Small intestine (tissue), 7 donors: ENCODE measurements at regions not wholly inside any gene's neighbourhood (a gene's known extent, or its start where the extent isn't known, plus 50 kb on each side); places are given as distances from the start of the nearest gene placed in this dataset.

Source experiments
- DNase-seq, 2 donors: peaks; one replicate each; pipeline versions ENCODE4 v3.0.0 to v3.0.0-alpha.2; 2013
- FAIRE-seq: peaks from 2 replicates; lab custom pipeline; 2012; peaks lifted over from hg19 to GRCh38; lab: Jason Lieb, UNC
- H3K27ac ChIP-seq, 3 donors: one replicate each; pipeline ENCODE4 v1.5.1; 2013; ENCODE audit warnings: low read length in 2 of 3, mild to moderate bottlenecking in 2 of 3, control low read depth in 1 of 3, inconsistent platforms in 1 of 3, low read depth in 1 of 3, moderate library complexity in 1 of 3
- H3K27me3 ChIP-seq, 3 donors: one replicate each; pipeline ENCODE4 v1.6.1; 2013; ENCODE audit warnings: low read length in 3 of 3, inconsistent platforms in 1 of 3; ENCODE audit not compliant: control insufficient read depth in 3 of 3, insufficient read depth in 3 of 3
- H3K36me3 ChIP-seq, 3 donors: one replicate each; pipeline ENCODE4 v1.6.1; 2013; ENCODE audit warnings: low read length in 3 of 3, inconsistent platforms in 1 of 3, low read depth in 1 of 3, mild to moderate bottlenecking in 1 of 3, moderate library complexity in 1 of 3; ENCODE audit not compliant: control insufficient read depth in 3 of 3, insufficient read depth in 2 of 3
- H3K4me1 ChIP-seq, 3 donors: one replicate each; pipeline ENCODE4 v1.6.1; 2013; ENCODE audit warnings: low read length in 2 of 3, inconsistent platforms in 1 of 3, low read depth in 1 of 3, mild to moderate bottlenecking in 1 of 3, moderate library complexity in 1 of 3; ENCODE audit not compliant: control insufficient read depth in 3 of 3, insufficient read depth in 2 of 3
- H3K4me3 ChIP-seq, 3 donors: one replicate each; pipeline ENCODE4 v1.5.1; 2013; ENCODE audit warnings: low read length in 3 of 3, control low read depth in 1 of 3, inconsistent platforms in 1 of 3, low read depth in 1 of 3, mild to moderate bottlenecking in 1 of 3, moderate library complexity in 1 of 3
- H3K9me3 ChIP-seq, 2 donors: one replicate each; pipeline ENCODE4 v1.6.1; 2013; ENCODE audit warnings: low read depth in 1 of 2, low read length in 1 of 2; ENCODE audit not compliant: control insufficient read depth in 2 of 2, insufficient read depth in 1 of 2
- WGBS, 3 donors: extraction: QIAGEN DNeasy Blood & Tissue Kit; methylation state at CpG; one replicate each; pipeline ENCODE4 v1.1.7; 2013; 5-methylcytosine and 5-hydroxymethylcytosine counted together
- donor health status: healthy with polysubstance abuse.
- donor health status: control.
- donor health status: control.
- donor health status: Bipolar disorder and iron deficiency.
- donor health status: healthy.

- no peak overlapping the region for H3K4me3 ChIP-seq
- H3K36me3 ChIP-seq: no peaks in the 10 kb centered on the region
- no peaks in the 10 kb centered on the region for H3K27me3 ChIP-seq
- DNase-seq: no peak
- no peak overlapping the region for H3K27ac ChIP-seq
- WGBS, 3 donors: 57 to 69% (median 58%) methylated on average over 3 of the region's 3 CpGs
- no peak for FAIRE-seq
- no peaks in the 10 kb centered on the region for H3K4me1 ChIP-seq
- no peaks in the 10 kb centered on the region for H3K9me3 ChIP-seq
Observed at GRCh38 chr5:165139721-165140120, 1634.3 kb downstream of the MAT2B start.

DNA sequence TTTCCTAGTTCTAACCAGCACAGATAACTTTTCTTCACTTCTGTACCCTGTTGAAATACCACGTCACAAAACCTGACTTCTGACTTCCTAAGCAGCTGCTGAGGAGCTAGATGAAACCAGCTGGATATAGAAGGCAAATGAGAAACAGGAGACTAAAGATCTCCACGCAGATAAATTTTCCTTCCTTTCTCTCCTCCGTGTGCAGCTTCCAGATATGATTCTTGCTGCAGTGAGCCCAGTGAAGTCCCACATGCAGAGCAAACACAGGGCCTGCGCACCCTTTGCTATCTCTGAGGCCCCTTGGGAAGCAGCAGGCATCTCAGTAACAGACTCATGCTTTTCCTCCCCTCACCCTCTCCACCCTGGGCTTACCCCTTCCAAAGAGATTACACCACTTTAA lies 1638.3 kb downstream of the MAT2B start:
- Histone ChIP-seq H3K27me3 (no peaks in the 10 kb centered on the region), H3K36me3 (no peaks in the 10 kb centered on the region), H3K4me3 (no peak overlapping the region), H3K9me3 (no peaks in the 10 kb centered on the region), H3K4me1 (no peaks in the 10 kb centered on the region), H3K27ac (no peak overlapping the region)
- 31 to 34% (median 34%) methylated on average over 4 of the region's 4 CpGs for WGBS, 3 donors
- DNase-seq (no peak), FAIRE-seq (no peak)

GRCh38 chr5:165149431-165149830 lies 1644.0 kb downstream of the MAT2B start:
- Histone ChIP-seq H3K9me3 (no peaks in the 10 kb centered on the region), H3K4me1 (no peaks in the 10 kb centered on the region), H3K27me3 (no peaks in the 10 kb centered on the region), H3K36me3 (no peaks in the 10 kb centered on the region), H3K27ac (no peak overlapping the region), H3K4me3 (no peak overlapping the region)
- DNase-seq: no peak
- 33 to 72% (median 41%) methylated on average over 1 of the region's 1 CpG for WGBS, 3 donors
- FAIRE-seq: no peak

DNA sequence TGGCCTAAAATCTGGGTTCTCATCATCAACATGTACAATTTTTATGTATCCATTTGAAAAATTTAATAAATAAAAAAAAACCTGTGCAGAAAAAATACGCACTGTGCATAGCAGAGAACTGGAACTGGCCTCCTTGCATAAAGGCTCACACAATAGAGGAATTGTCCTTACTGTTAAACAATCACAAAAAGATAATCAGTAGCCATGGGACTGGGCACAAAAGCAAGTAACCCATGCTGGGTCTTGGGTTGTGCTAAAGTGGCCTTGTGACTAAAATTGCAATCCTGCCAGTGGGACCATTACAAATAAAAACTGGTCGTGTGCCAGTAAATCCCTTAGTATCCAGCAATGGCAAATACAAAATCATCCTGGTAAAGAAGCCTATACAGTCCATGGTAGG lies 1646.6 kb downstream of the MAT2B start:
- Histone ChIP-seq H3K4me3 (no peak overlapping the region), H3K4me1 (no peaks in the 10 kb centered on the region), H3K27ac (no peak overlapping the region), H3K36me3 (no peaks in the 10 kb centered on the region), H3K9me3 (no peaks in the 10 kb centered on the region), H3K27me3 (no peaks in the 10 kb centered on the region)
- no peak for DNase-seq
- 57 to 70% (median 66%) methylated on average over 2 of the region's 2 CpGs for WGBS, 3 donors
- FAIRE-seq: no peak

DNA sequence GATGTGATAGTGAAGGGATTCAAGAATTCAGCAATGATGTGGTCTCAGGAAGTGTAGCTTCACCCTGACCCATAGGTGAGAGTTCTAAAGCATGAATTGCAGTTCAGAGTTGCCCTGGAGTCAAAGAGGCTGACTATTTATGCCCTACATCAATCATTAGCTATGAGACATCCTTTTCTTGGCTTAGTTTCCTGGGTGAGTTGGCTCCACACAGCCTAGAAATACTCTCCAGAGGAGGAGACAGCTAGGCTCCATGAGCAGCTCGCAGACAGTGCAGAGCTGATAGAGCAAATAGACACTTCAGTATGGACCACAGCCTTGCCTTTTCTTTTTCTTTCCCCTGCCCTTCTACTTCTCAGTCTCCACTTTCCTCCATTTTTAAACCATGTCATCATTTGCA lies 1651.8 kb downstream of the MAT2B start:
- H3K4me1 ChIP-seq: no peaks in the 10 kb centered on the region
- no peak for FAIRE-seq

DNA sequence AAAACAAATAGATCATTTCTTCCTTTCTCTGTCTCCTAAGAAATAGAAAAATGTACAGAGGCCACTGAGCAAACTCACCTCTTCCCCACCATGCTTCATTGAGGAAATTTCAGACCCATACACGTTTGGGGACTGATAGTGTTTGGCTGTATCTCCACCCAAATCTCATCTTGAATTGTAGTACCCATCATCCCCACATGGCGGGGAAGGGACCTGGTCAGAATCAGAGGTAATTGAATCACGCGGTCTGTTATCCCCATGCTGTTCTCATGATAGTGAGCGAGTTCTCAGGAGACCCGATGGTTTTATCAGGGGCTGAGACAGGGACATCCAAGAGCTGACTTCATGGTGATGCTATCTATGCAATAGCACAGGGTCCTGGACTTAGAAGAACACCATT lies 1655.8 kb downstream of the MAT2B start:
- WGBS, 3 donors: 79 to 88% (median 84%) methylated on average over 6 of the region's 6 CpGs
- FAIRE-seq: no peak

More for the DNA sequence above, 1651.8 kb downstream of the MAT2B start:
- no peaks in the 10 kb centered on the region for H3K27me3 ChIP-seq
- no peak overlapping the region for H3K27ac ChIP-seq
- DNase-seq: no peak
- no peaks in the 10 kb centered on the region for H3K9me3 ChIP-seq
- no peaks in the 10 kb centered on the region for H3K36me3 ChIP-seq
- no peak overlapping the region for H3K4me3 ChIP-seq
- 58 to 74% (median 63%) methylated on average over 1 of the region's 1 CpG for WGBS, 3 donors

DNA sequence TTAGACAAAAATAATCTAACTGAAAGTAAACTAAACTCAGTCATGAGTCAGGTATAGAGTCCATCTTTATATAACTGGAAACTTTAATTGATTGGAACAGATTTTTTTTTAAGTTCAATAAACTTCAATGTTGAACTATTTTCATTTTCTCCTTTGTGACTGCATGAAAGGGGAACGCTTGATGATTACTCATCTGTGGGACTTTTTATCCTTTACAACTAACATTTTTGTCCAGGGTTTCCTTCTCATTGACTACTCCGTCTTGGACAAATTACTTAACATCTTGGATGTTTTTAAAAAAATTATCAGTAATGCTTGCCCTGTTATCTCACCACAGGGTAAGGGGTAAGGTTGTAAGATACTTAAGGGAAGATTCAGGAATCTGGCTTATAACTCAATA lies 1658.4 kb downstream of the MAT2B start:
- WGBS, 3 donors: 39 to 52% (median 48%) methylated on average over 2 of the region's 2 CpGs
- Histone ChIP-seq H3K9me3 (no peaks in the 10 kb centered on the region), H3K27me3 (no peaks in the 10 kb centered on the region), H3K4me1 (no peaks in the 10 kb centered on the region), H3K27ac (no peak overlapping the region), H3K4me3 (no peak overlapping the region), H3K36me3 (no peaks in the 10 kb centered on the region)
- no peak for DNase-seq
- no peak for FAIRE-seq

More for the DNA sequence above, 1655.8 kb downstream of the MAT2B start:
- no peak overlapping the region for H3K4me3 ChIP-seq
- DNase-seq: no peak
- no peaks in the 10 kb centered on the region for H3K27me3 ChIP-seq
- H3K27ac ChIP-seq: no peak overlapping the region
- H3K4me1 ChIP-seq: no peaks in the 10 kb centered on the region
- H3K36me3 ChIP-seq: no peaks in the 10 kb centered on the region
- H3K9me3 ChIP-seq: no peaks in the 10 kb centered on the region

DNA sequence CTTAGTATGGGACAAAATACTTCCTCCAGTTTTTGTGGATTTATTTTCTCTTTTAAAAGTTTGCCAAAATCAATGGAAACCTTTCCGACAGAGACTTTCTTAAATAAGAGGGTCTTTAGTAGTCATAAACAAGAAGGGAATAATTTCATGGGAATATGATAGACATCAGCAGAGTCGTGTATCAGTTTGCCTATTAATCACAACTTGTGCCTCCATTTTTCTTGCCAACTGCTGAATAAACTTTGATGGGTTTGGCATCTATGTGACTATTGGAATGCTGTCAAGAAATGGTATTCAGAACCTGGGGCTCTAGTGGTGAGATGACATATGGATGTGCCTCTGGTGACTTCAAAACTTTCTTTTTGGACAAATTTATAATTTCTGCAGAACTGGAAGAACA lies 1668.2 kb downstream of the MAT2B start:
- FAIRE-seq: no peak
- Histone ChIP-seq H3K36me3 (no peaks in the 10 kb centered on the region), H3K4me1 (no peaks in the 10 kb centered on the region), H3K9me3 (no peaks in the 10 kb centered on the region), H3K27ac (no peak overlapping the region), H3K4me3 (no peak overlapping the region), H3K27me3 (no peaks in the 10 kb centered on the region)
- 71 to 82% (median 72%) methylated on average over 2 of the region's 2 CpGs for WGBS, 3 donors
- DNase-seq: no peak

DNA sequence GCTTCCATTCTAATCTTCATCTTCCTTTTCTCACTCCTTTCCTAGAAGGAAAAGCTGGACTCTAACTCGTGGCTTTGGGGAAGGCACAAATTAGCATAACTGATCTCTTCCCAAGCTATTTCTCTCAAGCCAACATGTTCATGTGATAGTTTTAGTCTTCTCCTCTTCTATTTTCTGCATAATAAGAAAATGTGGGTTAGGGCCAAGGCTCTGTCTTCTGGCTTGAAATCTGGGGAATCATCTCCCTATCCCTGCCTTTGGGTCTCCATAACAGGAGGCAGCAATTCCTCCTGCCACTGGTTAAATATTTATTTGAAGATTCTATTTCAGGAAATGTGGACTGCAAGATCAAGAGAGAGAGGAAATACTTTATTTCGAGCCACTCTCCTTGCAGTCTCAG lies 1669.6 kb downstream of the MAT2B start:
- no peak overlapping the region for H3K4me3 ChIP-seq
- DNase-seq: no peak
- 30 to 45% (median 44%) methylated on average over 2 of the region's 2 CpGs for WGBS, 3 donors
- no peak for FAIRE-seq
- no peaks in the 10 kb centered on the region for H3K36me3 ChIP-seq
- no peaks in the 10 kb centered on the region for H3K4me1 ChIP-seq
- H3K9me3 ChIP-seq: no peaks in the 10 kb centered on the region
- H3K27ac ChIP-seq: no peak overlapping the region
- H3K27me3 ChIP-seq: no peaks in the 10 kb centered on the region
